NCI-H1105 treated with DMSO at 0.1 percent for 48 hours (cell line): ENCODE measurements at regions not wholly inside any gene's neighbourhood (a gene's known extent, or its start where the extent isn't known, plus 50 kb on each side); places are given as distances from the start of the nearest gene placed in this dataset.

Experiments used
- DNase-seq: peaks from one replicate; lab custom pipeline; 2025; lab: John Stamatoyannopoulos, UW

- DNase-seq = no peak
Observed at GRCh38 chr2:66721776-66722175, 286.9 kb downstream of the MEIS1 start.

GRCh38 chr2:66724241-66724640 lies 289.3 kb downstream of the MEIS1 start:
- DNase-seq = no peak

- no peak for DNase-seq
Observed at GRCh38 chr2:66729416-66730330, 294.7 kb downstream of the MEIS1 start.

GRCh38 chr2:66730441-66730840 lies 295.5 kb downstream of the MEIS1 start:
- DNase-seq = peak; percentile 16

GRCh38 chr2:66733364-66733999 lies 298.6 kb downstream of the MEIS1 start:
- DNase-seq = no peak

GRCh38 chr2:66748939-66749338 lies 314.0 kb downstream of the MEIS1 start:
- no peak for DNase-seq

- no peak for DNase-seq
Observed at GRCh38 chr2:66749566-66749965, 314.6 kb downstream of the MEIS1 start.

- DNase-seq = no peak
Observed at GRCh38 chr2:66753257-66753656, 318.3 kb downstream of the MEIS1 start.

GRCh38 chr2:66753660-66754059 lies 318.7 kb downstream of the MEIS1 start:
- no peak for DNase-seq

- DNase-seq = no peak
Observed at GRCh38 chr2:66755974-66756373, 321.0 kb downstream of the MEIS1 start.

- DNase-seq = no peak
Observed at GRCh38 chr2:66761826-66762225, 326.9 kb downstream of the MEIS1 start.

GRCh38 chr2:66762761-66763160 lies 327.8 kb downstream of the MEIS1 start:
- DNase-seq = no peak

- DNase-seq = no peak
Observed at GRCh38 chr2:66766582-66766981, 331.7 kb downstream of the MEIS1 start.

GRCh38 chr2:66771359-66771976 lies 336.5 kb downstream of the MEIS1 start:
- DNase-seq = no peak

- DNase-seq = no peak
Observed at GRCh38 chr2:66772618-66773017, 337.7 kb downstream of the MEIS1 start.

GRCh38 chr2:66775730-66776422 lies 341.0 kb downstream of the MEIS1 start:
- no peak for DNase-seq

GRCh38 chr2:66781804-66782203 lies 346.9 kb downstream of the MEIS1 start:
- peak; percentile 78 for DNase-seq

- peak; percentile 41 for DNase-seq
Observed at GRCh38 chr2:66782780-66783361, 347.9 kb downstream of the MEIS1 start.

- DNase-seq = no peak
Observed at GRCh38 chr2:66789741-66790140, 354.8 kb downstream of the MEIS1 start.

GRCh38 chr2:66790651-66791181 lies 355.8 kb downstream of the MEIS1 start:
- no peak for DNase-seq

- DNase-seq = no peak
Observed at GRCh38 chr2:66794070-66794469, 359.1 kb downstream of the MEIS1 start.

- DNase-seq = no peak
Observed at GRCh38 chr2:66794551-66794950, 359.6 kb downstream of the MEIS1 start.
